Activated CD4-positive, CD25-positive, alpha-beta regulatory T cell treated with anti-CD3 and anti-CD28 coated beads, Interleukin-2, amount 50 U/mL, for 16 hours (primary cell): ENCODE measurements at regions not wholly inside any gene's neighbourhood (a gene's known extent, or its start where the extent isn't known, plus 50 kb on each side); places are given as distances from the start of the nearest gene placed in this dataset.
"Not testable (repeated sequence)": the region's sequence is repeated elsewhere in the genome, so short reads cannot be mapped to it uniquely, and the experiment has no call there.

Source experiments
- DNase-seq: peaks from one replicate; pipeline ENCODE4 v3.0.0-alpha.2; 2020; ENCODE audit warnings: low read depth, low spot score

DNA sequence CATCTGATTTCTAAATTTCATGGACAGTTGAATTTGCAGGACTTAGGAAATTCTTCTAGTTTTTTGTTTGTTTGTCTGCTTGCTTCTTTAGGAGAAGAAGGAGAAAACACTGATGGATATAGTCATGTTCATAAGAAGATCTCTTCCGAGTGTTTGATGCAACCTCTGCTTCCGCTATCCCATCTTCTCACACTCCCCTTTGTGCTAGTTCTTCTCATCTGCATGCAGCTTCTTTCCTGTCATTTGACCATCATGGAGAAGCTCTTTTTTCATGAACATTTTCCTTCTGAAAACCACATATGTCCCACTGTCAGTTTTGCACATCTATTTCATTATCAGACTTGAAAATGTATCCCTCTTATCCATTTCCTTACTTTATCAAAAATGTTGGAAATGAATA, 346.9 kb upstream of the PRKCQ start:
- DNase-seq = no peak

DNA sequence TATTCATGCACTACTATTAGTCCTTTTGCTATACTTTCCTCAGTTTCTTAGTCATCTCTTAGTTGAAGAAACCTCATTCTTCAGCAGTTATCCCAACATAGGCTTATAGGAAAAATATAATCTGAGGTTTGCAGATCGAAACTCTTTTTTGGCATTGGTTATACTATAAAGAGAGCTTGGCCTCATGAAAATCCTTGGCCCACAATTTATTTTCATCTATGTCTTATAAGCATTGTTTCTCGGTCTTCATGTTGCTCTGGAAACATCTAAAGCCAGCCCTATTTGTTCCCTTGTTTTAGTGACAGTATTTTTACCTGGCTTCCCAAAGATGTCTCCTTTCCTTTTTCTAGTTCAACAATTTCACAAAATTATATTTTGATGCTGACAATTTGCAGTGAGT, 345.1 kb upstream of the PRKCQ start:
- no peak for DNase-seq

DNA sequence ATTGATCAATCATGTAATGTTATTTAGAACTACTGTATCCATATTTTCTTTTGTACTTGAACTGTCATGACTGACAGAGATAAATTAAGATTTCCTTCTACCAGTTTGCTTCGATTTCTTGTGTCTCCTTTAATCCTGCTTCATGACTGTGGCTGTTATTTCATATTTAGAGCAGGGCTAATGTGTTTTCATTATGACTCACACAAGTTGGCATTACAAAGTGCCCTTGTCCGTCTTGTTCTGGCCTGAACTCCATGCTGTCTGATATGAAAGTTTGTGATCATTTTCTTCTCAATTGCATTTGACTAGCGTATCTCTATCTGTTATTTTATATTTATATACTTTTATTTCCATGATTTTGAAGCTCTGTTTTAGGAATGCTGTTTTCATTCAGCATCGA, 344.1 kb upstream of the PRKCQ start:
- DNase-seq = no peak

DNA sequence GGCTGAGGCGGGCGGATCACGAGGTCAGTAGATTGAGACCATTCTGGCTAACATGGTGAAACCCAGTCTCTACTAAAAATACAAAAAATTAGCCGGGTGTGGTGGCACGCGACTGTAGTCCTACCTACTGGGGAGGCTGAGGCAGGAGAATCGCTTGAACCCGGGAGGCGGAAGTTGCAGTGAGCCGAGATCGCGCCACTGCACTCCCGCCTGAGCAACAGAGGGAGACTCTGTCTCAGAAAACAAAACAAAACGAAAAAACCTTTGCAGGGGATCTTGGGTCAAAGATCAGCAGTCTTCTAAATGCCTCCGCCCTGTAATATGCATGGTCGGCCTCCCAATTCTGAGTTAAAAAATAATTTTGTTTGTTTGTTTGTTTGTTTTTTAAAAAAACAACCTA, 340.9 kb upstream of the PRKCQ start:
- not testable (repeated sequence) for DNase-seq

DNA sequence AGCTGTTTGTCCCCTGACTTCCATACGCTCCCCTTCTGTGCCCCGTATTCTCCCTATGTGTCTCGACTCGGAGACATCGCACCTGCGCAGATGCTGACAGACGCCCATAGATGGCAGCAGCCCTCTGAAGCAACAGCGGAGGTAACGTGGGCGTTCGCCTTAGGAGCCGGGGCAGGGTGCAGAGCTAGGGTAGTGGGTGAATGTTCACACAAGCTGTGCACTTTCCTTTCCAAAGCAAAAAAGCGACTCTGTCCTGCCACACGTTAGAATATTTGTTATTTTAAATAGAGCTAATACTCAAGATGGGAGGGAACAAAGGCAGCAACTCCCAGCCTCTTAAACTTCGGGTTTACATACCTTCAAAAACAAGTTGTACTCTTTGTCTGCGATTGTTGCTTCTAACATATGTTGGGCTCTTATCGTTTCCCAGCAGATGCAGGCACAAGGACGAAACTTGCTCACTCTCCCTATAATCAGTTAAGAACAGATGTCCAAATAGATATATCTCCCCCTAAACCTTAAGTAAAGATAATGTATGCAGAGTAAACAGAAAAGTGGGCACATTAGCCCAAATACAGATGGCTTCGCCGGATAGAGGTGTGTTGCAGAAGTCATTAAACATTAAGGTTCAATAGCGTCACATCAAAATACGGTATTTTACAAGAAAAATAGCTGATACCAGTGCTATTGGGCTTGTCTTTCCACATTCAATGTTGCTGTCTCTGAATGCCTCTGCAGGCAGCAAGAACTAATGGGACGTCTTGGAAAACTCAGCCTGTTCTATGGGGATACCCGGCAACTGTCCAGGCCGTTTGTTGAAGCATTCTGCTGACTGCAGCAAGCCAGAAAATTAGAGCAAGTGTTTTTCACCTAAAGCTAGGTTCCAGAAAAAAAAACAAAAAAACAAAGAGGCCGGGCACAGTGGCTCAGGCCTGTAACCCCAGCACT, 340.3 kb upstream of the PRKCQ start:
- peak; percentile 61 for DNase-seq

DNA sequence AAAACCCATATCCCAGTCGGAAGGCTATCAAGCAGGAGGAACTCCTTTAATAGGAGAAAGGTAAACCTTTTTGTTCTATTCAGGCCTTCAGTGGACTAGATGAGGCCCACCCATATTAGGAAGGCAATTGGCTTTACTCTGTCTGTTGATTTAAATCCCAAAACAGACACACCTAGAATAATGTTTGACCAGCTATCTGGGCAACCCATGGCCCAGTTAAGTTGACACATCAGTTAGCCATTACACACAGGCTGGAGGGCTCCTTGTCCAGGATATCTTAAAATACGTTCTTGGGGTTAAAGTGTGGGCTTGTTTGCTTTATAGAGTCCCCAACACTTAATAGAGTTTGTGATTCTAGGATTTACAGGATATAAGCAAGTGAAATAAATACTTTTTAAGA, 339.0 kb upstream of the PRKCQ start:
- DNase-seq = no peak

DNA sequence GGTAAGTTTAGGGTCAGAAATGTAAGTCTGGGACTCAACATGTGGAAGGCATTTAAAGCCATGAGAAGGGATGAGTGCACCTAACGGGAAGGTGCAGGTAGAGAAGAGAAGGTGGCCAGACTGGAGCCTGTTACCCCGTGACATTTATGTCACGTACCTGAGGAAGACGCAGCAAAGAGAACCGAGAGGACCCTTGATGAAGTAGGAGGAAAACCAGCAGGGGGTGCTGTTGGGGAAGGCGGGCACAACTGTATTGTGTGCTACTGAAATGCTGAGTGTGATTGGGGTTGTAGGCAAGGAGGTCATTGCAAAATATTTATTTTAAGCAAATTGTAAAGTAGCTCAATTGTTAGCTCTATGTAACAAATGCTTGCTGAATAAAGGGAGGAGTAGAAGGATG, 338.2 kb upstream of the PRKCQ start:
- DNase-seq = peak; percentile 38

DNA sequence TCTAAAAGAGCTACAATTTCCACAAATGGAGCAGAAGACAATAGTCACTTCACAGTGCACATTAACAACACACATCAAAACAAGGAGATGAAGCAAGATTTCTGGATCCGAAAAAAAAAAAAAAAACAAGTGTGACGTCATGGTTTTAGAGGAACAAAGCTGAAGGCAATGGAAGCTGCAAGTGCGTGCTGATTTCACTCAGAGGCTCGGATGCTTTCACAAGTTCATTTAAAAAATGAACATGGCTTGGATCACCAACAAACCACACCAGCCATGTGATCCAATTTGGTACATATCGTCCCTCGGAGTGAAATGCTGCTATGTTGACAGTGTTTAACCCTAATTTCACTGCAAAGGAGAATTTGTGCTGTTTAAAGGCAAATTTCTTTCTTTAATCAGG, 337.0 kb upstream of the PRKCQ start:
- no peak for DNase-seq

DNA sequence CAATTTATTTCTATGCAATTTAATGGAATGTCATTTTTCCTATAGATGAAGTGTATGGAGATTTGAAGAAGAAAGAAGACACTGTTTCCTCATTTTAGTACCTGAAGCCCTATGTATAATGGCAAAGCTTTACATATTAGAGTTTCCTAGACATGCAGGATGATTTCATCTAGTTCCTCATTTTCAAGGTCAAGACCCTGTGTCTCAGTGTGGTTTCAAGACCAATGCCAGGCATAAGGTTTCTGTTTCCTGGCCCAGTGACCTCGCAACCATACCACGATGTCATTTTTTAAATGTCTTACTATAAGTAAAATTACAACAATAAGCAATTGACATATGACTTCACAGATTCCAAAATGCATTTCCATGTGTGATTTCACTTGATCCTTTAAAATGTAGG, 336.5 kb upstream of the PRKCQ start:
- DNase-seq = no peak

DNA sequence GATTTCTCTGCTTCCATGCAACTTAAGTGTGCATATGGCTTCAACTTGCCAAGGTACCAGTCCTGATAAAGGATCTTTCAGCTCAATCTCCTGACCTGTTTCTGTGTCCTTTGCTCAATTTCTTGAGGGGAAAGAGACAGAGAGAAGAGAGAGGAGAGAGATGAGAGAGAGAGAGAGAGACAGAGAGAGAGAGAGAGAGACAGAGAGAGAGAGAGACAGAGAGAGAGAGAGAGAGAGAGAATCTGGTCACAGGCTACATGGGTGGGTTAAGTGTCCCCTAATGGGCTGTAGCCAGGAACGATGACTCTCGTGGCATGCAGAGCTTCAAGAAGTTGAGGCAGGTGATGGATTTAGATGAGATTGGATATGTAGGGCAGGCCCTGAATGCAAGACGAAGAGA, 335.2 kb upstream of the PRKCQ start:
- no peak for DNase-seq

DNA sequence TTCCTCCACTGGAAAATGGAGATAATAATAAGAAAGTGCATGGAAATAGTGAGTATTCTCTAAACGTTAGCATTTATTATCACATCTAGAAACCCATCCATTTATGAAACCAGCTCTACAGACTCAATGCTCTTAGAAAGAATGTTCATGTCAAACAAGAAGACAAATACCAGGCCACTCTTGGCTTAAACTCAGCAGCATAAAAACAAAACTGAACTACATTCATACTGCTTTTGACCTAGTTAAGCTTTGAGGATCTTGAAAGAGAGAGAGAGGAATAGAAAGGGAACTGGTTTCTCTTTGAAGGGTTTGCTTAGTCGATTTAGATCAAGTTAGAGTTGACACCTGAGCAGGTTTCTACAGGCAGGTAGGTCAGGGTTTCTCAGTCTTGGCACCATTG, 332.9 kb upstream of the PRKCQ start:
- DNase-seq = no peak

DNA sequence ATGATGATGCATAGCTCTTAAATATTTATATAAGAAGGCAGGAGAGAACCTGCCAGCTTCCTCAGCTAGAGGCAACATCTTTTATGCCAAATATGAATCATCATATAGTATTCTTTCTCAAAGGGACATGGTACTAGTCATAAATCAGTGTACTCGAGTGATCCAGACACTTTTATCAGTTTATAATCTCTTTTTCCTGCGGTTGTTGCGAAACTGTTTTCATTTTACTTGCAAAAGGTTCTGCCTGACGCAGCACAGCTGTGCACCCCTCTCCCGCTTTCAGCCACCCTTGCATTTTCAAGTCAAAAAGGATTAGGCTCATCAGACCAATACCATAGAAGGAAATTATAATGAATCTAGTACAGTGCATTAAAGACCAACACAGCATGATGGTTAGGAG, 332.3 kb upstream of the PRKCQ start:
- no peak for DNase-seq

DNA sequence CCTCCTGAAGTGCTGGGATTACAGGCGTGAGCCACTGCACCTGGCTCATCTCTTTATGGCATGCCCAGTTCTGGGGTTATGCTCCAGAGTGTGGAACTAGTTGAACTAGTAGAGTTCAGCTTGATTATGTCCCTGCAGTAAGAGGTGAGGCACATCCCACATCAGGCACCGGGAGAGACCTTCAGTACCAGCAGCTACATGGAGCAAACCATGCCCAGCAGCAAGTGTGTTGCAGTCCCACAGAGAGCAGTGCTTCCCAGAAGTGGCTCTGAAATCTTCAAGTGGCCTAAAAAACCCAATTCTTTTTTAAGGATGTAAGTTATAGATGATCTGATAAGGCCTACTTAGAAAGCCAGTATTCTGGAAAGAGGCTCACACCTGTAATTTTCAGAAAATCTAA, 331.9 kb upstream of the PRKCQ start:
- no peak for DNase-seq

DNA sequence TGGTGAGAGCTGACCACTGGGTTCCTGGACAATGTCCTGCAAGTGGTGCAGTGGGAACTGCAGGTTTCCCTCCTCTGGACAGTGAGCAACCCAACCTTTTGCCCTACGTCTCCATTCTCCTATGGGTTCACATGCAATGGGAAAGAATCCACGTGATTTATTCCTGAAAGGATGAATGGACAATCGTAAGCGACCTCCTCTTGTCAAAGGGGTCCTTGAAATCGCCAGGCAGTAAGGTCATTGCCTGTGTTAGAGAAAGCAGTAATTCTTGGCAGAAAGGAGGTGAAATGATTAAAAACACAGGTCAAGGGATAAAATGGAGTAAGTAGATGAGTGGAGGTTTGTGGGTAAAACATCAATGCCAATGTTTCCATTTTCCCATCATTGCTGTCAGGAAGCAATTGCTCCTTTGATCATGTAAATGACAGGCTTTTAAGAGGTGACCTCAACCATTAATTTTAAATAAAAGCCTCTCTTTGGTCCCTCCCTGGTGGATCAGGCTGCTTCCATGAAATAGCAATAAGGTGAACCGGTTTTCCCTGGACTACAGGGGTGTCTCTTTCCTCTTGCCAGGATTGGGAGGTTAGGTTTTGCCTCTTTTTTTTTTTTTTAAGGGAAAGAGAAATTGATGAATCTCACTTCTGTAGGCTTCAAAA, 330.0 kb upstream of the PRKCQ start:
- DNase-seq = no peak

DNA sequence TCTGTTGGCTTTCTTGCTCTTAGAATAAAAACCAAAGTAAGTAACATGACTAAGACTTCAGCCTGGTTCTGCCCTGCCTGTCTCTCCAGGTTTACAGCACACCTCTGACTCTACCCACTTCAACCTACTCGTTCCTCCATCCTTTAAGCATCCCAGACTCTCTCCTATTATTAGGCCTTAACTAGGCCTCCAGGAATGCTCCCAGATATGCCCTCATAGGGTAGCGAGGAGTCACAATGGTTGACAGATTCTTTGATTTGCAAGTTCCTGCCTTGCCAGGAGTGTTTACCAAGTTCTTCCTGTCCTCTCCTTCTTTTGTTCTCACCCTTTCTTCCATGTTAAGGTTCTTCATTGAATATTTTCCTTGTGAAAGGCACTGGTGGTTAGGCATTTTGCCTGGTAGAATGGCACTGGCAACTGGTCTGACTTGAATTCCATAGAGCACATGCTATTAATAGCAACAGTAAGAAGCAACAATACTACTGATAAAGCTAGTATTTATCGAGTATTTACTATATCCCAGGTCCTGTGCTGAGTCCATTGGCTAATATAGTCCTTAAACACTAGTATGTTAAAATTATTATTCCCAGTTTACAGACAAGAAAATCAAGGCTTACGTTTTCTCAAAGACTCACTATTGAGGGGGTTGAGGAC, 327.9 kb upstream of the PRKCQ start:
- DNase-seq = no peak

DNA sequence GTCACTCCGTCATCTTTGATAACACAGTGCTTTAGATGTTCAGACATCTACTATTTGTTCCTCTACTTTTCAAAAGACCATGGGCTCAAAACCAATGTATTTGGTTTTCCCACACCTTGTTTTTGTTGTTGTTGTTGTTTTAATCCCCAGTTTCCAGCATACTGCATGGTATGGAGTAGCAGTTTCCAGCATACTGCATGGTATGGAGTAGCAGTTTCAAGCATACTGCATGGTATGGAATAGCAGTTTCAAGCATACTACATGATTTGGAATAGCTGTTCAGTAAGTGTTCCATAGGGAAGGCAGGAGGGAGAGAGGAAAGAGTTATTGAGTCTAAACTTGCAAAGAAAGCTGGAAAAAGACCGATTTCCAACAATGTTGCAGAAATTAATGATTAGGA, 314.3 kb upstream of the PRKCQ start:
- DNase-seq = no peak

DNA sequence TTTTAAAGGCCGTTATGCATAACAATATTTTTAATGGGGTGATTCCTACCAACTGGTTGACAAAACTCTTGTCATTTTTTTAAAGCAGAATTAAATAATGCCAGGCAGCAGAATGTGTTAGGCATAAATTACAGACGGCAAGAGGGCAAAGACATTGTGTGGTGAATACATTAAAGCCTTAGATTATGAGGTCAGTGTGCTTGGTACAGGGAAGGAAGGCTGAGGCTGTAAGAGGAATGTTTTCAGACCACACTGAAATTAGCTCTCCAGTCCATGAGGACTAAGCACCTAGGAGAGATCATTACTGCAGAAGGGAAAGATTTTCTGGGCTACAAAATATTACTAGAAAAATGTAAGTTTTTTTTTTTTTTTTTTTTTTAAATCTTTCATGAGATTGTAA, 312.8 kb upstream of the PRKCQ start:
- no peak for DNase-seq

DNA sequence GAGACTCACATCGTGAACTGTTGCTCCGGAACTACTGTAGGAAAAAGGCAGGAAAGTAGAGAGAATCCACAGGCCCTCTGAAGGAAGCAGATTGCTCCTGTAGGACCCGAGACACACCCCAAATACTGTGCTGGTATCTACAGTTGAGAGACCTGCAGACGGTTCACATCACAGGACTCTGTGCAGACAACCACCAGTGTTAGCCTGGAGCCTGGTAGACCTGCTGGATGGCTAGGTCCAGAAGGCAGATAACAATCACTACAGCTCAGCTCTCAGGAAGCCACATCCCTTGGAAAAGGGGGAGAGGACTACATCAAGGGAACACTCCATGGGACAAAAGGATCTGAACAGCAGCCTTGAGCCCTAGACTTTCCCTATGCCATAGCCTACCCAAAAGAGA, 311.8 kb upstream of the PRKCQ start:
- DNase-seq = no peak

DNA sequence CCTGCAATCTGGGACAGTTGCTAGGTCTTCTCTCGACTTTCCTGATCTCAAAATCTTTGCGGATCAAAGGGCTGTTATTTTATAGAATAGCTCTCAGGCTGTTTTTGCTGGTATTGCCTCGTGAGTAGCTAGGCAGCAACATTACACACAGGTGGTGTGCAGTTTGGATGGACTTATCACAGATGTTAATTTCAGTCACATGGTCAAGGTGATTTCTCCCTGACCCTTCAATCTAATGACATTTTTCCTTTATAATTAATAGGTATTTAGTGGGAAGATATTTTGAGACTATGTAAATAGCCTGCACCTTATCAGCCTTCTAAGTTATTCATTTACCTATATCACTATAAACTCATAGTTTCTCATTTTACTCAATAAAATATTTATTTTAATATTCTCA, 309.6 kb upstream of the PRKCQ start:
- no peak for DNase-seq

DNA sequence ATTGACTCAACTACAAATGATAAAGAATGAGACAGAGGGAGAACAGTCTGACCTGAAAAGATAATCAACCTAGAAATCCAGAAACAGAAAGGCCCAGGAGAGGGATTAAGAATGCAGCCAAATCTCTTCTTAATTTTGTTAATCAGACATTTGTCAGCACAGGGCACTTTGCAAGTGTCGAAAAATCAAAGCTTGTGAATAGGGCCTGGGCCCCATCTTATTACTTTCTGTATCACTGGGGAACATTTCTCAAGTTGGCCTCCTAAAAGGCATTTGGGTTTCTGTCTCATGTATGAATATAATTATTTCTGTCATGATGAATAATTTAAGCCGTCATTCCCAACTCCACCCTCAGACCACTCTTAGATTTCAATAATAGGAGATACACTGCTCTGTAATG, 308.4 kb upstream of the PRKCQ start:
- DNase-seq = no peak

DNA sequence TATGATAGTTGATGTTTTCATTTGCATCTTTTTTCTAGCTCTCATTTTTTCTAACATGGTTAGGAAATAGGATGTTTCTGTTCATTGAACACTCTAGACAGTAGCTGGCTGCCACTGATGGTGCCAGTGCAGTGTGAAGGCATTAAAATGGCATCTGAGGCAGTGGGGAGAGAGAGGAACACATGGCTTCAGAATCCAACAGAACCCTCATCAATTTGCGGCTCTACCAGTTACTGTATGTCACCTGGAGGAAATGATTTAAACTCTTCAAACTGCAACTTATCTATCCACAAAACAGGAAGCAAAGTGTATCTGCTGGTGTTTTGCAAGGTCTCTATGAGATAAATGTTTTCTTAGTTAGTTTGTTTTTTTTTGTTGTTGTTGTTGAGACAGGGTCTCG, 305.2 kb upstream of the PRKCQ start:
- DNase-seq = no peak

DNA sequence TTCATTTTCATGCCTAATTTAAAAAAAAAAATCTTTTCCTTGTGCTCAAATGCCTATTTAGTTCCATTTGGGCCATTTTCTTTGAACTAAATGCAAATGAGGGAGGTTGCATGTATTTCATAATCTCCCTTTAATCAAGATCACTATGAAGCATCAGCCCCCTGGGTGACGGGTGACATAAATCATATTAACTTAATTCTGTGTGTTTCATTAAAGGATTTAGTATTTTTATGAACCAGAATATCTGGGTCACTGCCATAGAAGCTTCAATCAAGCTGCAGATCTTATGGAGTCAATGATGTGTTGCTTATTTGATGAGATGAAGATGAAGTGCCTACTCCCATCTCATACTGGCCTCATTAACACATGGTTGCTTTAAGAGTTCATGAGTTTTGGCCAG, 301.9 kb upstream of the PRKCQ start:
- no peak for DNase-seq
